Hepatocyte (in vitro differentiated cells): ENCODE measurements at regions not wholly inside any gene's neighbourhood (a gene's known extent, or its start where the extent isn't known, plus 50 kb on each side); places are given as distances from the start of the nearest gene placed in this dataset.

Experiments
- DNase-seq: peaks from one replicate; pipeline ENCODE4 v3.0.0-alpha.2; 2016; ENCODE audit warnings: low spot score
- H2AFZ ChIP-seq: fragments of 200-600 bp; sonication (generic); 2 replicates; pipeline ENCODE4 v1.6.0; 2016; ENCODE audit warnings: antibody characterized with exemption, mild to moderate bottlenecking
- H3K27ac ChIP-seq: fragments of 200-600 bp; sonication (generic); 2 replicates; pipeline ENCODE4 v1.5.1; 2016; ENCODE audit warnings: mild to moderate bottlenecking
- H3K27me3 ChIP-seq: fragments of 200-600 bp; sonication (generic); 2 replicates; pipeline ENCODE4 v1.6.1; 2016
- H3K36me3 ChIP-seq: fragments of 200-600 bp; sonication (generic); replicated peaks from 2 replicates; pipeline ENCODE4 v1.5.1; 2016; ENCODE audit warnings: low read depth; ENCODE audit not compliant: insufficient read depth
- H3K4me1 ChIP-seq: fragments of 200-600 bp; sonication (generic); 2 replicates; pipeline ENCODE4 v1.5.1; 2016; ENCODE audit warnings: mild to moderate bottlenecking, moderate library complexity; ENCODE audit not compliant: insufficient read depth
- H3K4me2 ChIP-seq: fragments of 200-600 bp; sonication (generic); 2 replicates; pipeline ENCODE4 v1.6.0; 2016
- H3K4me3 ChIP-seq: fragments of 200-600 bp; sonication (generic); 2 replicates; pipeline ENCODE4 v1.5.1; 2016; ENCODE audit warnings: mild to moderate bottlenecking
- H3K79me2 ChIP-seq: fragments of 200-600 bp; sonication (generic); 2 replicates; pipeline ENCODE4 v1.6.0; 2017; ENCODE audit warnings: mild to moderate bottlenecking
- H3K9me2 ChIP-seq: fragments of 200-600 bp; sonication (generic); replicated peaks from 2 replicates; pipeline ENCODE4 v1.6.0; 2017; ENCODE audit warnings: mild to moderate bottlenecking; ENCODE audit not compliant: insufficient read depth
- H3K9me3 ChIP-seq: fragments of 200-600 bp; sonication (generic); 2 replicates; pipeline ENCODE4 v1.5.1; 2016; ENCODE audit warnings: low read depth, mild to moderate bottlenecking
- H4K20me1 ChIP-seq: fragments of 200-600 bp; sonication (generic); 2 replicates; pipeline ENCODE4 v1.6.0; 2016; ENCODE audit warnings: mild to moderate bottlenecking; ENCODE audit not compliant: insufficient read depth, poor library complexity, severe bottlenecking
- EZH2 ChIP-seq: fragments of 200-600 bp; sonication (generic); IDR thresholded peaks from 2 replicates; pipeline ENCODE4 v1.6.1; 2016; ENCODE audit warnings: antibody characterized with exemption, mild to moderate bottlenecking, borderline replicate concordance
- EZH2phosphoT487 ChIP-seq: fragments of 200-600 bp; sonication (generic); IDR thresholded peaks from one replicate; pipeline ENCODE4 v1.6.1; 2018; ENCODE audit warnings: antibody characterized with exemption, mild to moderate bottlenecking, low read depth, moderate library complexity; ENCODE audit not compliant: unreplicated experiment, severe bottlenecking
- WGBS: methylation state at CpG from one replicate; pipeline ENCODE4 v1.1.6; 2016; ENCODE audit warnings: low lambda C conversion rate; ENCODE audit errors: missing lambda C conversion rate; 5-methylcytosine and 5-hydroxymethylcytosine counted together
- TF ChIP-seq, protein P1 (sequence below): fragments of 200-600 bp; sonication (generic); IDR thresholded peaks from 2 replicates; pipeline ENCODE4 v1.5.1; 2016; ENCODE audit warnings: antibody characterized with exemption, mild to moderate bottlenecking; ENCODE audit not compliant: poor library complexity

DNA sequence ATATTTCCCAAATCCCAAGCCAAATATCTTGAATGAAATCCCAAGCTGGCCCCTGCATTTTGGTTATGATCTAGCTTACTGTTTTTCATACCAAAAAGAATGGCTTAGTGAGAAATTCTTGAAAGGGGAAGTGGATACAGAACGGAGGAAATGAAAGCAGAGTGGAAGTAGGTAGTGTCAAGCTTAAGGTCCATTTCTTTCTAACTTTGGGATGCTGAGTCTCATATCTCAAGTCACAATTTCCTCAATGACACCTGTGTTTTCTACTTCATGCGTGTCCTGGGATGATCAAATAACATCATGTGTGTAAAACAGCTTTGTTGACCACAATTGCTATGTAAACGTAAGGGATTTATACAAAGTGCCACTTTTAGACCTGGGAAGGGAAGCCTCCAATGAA is 238.8 kb upstream of the SLC35B3 start:
- Histone ChIP-seq H3K4me3 (no peak overlapping the region), H3K27me3 (no peaks in the 10 kb centered on the region), H3K27ac (no peak overlapping the region), H3K4me2 (no peak overlapping the region), H3K36me3 (no peaks in the 10 kb centered on the region), H2AFZ (no peak overlapping the region), H3K79me2 (no peaks in the 10 kb centered on the region), H4K20me1 (no peaks in the 10 kb centered on the region), H3K9me3 (no peaks in the 10 kb centered on the region), H3K9me2 (no peaks in the 10 kb centered on the region), H3K4me1 (no peaks in the 10 kb centered on the region)
- DNase-seq, result no peak
- TF ChIP-seq EZH2 (no peak), EZH2phosphoT487 (no peak)
- TF ChIP-seq, protein P1, sequence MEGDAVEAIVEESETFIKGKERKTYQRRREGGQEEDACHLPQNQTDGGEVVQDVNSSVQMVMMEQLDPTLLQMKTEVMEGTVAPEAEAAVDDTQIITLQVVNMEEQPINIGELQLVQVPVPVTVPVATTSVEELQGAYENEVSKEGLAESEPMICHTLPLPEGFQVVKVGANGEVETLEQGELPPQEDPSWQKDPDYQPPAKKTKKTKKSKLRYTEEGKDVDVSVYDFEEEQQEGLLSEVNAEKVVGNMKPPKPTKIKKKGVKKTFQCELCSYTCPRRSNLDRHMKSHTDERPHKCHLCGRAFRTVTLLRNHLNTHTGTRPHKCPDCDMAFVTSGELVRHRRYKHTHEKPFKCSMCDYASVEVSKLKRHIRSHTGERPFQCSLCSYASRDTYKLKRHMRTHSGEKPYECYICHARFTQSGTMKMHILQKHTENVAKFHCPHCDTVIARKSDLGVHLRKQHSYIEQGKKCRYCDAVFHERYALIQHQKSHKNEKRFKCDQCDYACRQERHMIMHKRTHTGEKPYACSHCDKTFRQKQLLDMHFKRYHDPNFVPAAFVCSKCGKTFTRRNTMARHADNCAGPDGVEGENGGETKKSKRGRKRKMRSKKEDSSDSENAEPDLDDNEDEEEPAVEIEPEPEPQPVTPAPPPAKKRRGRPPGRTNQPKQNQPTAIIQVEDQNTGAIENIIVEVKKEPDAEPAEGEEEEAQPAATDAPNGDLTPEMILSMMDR, result no peak
- WGBS, result 91% methylated on average over 3 of the region's 3 CpGs

GRCh38 chr6:8672882-8673281 is 237.5 kb upstream of the SLC35B3 start:
- Histone ChIP-seq H3K9me3 (no peaks in the 10 kb centered on the region), H3K36me3 (no peaks in the 10 kb centered on the region), H3K27me3 (no peaks in the 10 kb centered on the region), H3K4me2 (no peak overlapping the region), H3K27ac (no peak overlapping the region), H3K4me3 (no peak overlapping the region), H3K4me1 (no peaks in the 10 kb centered on the region), H3K9me2 (no peaks in the 10 kb centered on the region), H2AFZ (no peak overlapping the region), H3K79me2 (no peaks in the 10 kb centered on the region), H4K20me1 (no peaks in the 10 kb centered on the region)
- no peak for DNase-seq
- 87% methylated on average over 3 of the region's 3 CpGs for WGBS
- TF ChIP-seq EZH2, result no peak
- TF ChIP-seq EZH2phosphoT487, result no peak
- TF ChIP-seq, protein P1, result no peak

- no peaks in the 10 kb centered on the region for H3K36me3 ChIP-seq
- no peak overlapping the region for H3K4me2 ChIP-seq
- H3K9me2 ChIP-seq, result no peaks in the 10 kb centered on the region
- H3K4me1 ChIP-seq, result no peaks in the 10 kb centered on the region
- TF ChIP-seq EZH2phosphoT487, result no peak
- TF ChIP-seq EZH2, result no peak
- TF ChIP-seq, protein P1, result no peak
- no peaks in the 10 kb centered on the region for H3K79me2 ChIP-seq
- no peak overlapping the region for H2AFZ ChIP-seq
- H3K27me3 ChIP-seq, result no peaks in the 10 kb centered on the region
- H3K27ac ChIP-seq, result no peak overlapping the region
- H4K20me1 ChIP-seq, result no peaks in the 10 kb centered on the region
- no peaks in the 10 kb centered on the region for H3K9me3 ChIP-seq
- no peak for DNase-seq
- H3K4me3 ChIP-seq, result no peak overlapping the region
- 83% methylated on average over 1 of the region's 1 CpG for WGBS
Measured at GRCh38 chr6:8670792-8671191, 235.4 kb upstream of the SLC35B3 start.

- DNase-seq, result no peak
- Histone ChIP-seq H3K9me3 (no peaks in the 10 kb centered on the region), H3K4me2 (no peak overlapping the region), H3K27me3 (no peaks in the 10 kb centered on the region), H3K9me2 (no peaks in the 10 kb centered on the region), H2AFZ (no peak overlapping the region), H3K27ac (no peak overlapping the region), H3K4me1 (no peaks in the 10 kb centered on the region), H3K4me3 (no peak overlapping the region), H3K79me2 (no peaks in the 10 kb centered on the region), H4K20me1 (no peaks in the 10 kb centered on the region), H3K36me3 (no peaks in the 10 kb centered on the region)
- WGBS, result 84% methylated on average over 3 of the region's 3 CpGs
- no peak for TF ChIP-seq EZH2
- no peak for TF ChIP-seq EZH2phosphoT487
- TF ChIP-seq, protein P1, result no peak
Measured at GRCh38 chr6:8664700-8665099, 229.4 kb upstream of the SLC35B3 start.
